ENCODE measurements at regions not wholly inside any gene's neighbourhood (a gene's known extent, or its start where the extent isn't known, plus 50 kb on each side); places are given as distances from the start of the nearest gene placed in this dataset.

DNA sequence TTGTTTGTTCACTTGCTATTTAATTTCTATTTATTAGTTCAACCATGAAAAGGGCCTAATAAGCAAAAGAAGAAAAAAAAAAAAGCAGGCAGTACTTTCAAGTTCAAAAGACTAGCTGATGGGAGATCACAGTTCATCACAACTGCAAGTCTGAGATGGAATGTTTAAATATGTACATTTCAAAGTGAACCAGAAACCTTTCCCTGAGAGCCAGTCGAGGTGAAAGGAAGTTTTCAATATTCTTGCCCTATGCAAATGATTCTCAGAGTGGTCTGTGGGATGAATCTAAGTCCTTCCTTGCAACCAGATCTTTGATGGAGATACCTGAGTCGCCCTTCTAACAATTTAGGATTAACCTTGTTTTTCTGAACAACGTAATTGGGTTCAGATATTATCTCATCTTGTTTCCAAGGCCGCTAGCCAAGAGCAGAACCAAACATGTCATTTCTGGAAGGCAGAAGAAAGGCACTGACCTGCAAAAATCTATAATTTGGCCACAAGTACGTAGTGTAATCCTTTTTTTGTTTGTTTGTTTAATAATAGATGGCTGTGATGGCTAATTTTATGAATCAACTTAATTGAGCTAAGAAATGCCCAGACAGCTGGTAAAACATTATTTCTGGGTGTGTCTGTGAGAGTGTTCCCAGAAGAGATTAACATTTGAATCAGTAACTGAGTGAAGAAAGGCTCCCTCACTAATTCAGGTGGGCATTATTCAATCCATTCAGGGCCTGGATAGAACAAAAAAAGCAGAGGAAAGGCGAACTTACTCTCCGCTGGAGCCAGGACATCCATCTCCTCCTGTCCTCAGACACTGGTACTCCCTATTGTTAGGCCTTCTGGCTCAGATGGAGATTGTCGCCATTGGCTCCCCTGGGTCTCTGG lies 171.1 kb upstream of the TMPO start:
- Histone ChIP-seq H3K27me3 (no peaks in the 10 kb centered on the region), H3K4me1 (no peaks in the 10 kb centered on the region), H3K4me3 (no peak overlapping the region), H3K9me3 (no peaks in the 10 kb centered on the region), H3K27ac (no peak overlapping the region), H3K36me3 (no peaks in the 10 kb centered on the region)
- 72% methylated on average over 8 of the region's 8 CpGs for WGBS, 2 donors
- no peak for TF ChIP-seq POLR2A (IDR thresholded peaks at IDR 0.05)
- TF ChIP-seq, protein P1, sequence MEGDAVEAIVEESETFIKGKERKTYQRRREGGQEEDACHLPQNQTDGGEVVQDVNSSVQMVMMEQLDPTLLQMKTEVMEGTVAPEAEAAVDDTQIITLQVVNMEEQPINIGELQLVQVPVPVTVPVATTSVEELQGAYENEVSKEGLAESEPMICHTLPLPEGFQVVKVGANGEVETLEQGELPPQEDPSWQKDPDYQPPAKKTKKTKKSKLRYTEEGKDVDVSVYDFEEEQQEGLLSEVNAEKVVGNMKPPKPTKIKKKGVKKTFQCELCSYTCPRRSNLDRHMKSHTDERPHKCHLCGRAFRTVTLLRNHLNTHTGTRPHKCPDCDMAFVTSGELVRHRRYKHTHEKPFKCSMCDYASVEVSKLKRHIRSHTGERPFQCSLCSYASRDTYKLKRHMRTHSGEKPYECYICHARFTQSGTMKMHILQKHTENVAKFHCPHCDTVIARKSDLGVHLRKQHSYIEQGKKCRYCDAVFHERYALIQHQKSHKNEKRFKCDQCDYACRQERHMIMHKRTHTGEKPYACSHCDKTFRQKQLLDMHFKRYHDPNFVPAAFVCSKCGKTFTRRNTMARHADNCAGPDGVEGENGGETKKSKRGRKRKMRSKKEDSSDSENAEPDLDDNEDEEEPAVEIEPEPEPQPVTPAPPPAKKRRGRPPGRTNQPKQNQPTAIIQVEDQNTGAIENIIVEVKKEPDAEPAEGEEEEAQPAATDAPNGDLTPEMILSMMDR (IDR thresholded peaks at IDR 0.05): no peak
- no peak for TF ChIP-seq EP300 (IDR thresholded peaks at IDR 0.05)
- no peak for DNase-seq (ENCODE audit: low spot score in 2 of 2)

DNA sequence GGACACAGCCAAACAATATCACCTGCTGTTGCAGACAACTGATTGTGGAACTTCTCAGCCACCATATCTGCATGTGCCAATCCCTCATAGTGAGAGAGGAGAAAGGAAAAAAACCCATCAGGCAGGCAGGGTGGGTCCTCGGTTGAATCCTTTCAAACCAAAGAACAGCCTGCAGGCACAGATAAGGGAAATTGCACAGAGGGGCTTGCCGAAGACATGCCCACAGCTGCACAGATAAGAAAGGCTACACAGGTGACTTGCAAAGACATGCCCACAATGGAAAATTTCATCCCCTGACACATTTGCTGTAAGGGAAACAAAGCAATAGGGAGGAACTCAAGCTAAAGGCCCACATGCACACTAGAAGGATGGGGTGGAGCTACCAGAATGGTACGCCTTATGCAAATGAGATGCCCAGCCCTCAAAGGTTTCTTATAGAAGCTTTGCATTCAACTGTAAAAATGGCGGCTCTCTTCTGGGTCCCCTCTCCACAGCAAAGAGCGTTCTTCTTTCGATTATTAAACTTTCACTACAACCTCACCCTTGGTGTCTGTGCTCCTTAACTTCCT lies 170.0 kb upstream of the TMPO start:
- no peak overlapping the region for H3K4me3 ChIP-seq
- no peaks in the 10 kb centered on the region for H3K9me3 ChIP-seq
- 94 to 96% methylated on average over 6 of the region's 6 CpGs for WGBS, 2 donors
- H3K36me3 ChIP-seq: no peaks in the 10 kb centered on the region
- no peaks in the 10 kb centered on the region for H3K27me3 ChIP-seq
- no peak for DNase-seq (ENCODE audit: low spot score in 2 of 2)
- no peak overlapping the region for H3K27ac ChIP-seq
- H3K4me1 ChIP-seq: no peaks in the 10 kb centered on the region
- TF ChIP-seq POLR2A (IDR thresholded peaks at IDR 0.05) (no peak), EP300 (IDR thresholded peaks at IDR 0.05) (no peak)
- TF ChIP-seq, protein P1 (IDR thresholded peaks at IDR 0.05): no peak

GRCh38 chr12:98351089-98351488 lies 164.3 kb upstream of the TMPO start:
- no peaks in the 10 kb centered on the region for H3K4me1 ChIP-seq
- TF ChIP-seq EP300 (IDR thresholded peaks at IDR 0.05): no peak
- no peaks in the 10 kb centered on the region for H3K36me3 ChIP-seq
- no peaks in the 10 kb centered on the region for H3K27me3 ChIP-seq
- WGBS, 2 donors: 77 to 86% methylated on average over 6 of the region's 6 CpGs
- no peaks in the 10 kb centered on the region for H3K9me3 ChIP-seq
- DNase-seq (ENCODE audit: low spot score in 2 of 2): no peak
- H3K27ac ChIP-seq: no peak overlapping the region
- H3K4me3 ChIP-seq: no peak overlapping the region

DNA sequence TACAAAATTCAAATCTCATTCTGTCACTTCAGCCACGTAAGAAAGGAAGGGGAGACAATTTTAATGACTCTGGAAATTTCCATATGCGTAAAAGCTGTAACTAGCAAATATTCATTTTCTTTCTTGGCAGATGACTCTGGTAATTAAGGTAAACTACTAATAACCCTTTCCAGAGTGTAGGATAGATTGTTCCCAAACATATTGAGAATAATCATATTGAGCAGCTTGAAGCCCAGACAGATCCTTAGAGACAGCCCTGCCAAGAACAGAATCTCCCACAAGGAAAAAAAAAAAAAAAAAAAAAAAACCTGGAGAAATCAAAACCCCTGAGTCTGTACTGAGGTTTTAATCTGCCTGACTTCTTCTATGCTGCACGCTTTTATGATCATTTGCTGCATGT lies 163.6 kb upstream of the TMPO start:
- Histone ChIP-seq H3K4me3 (no peak overlapping the region), H3K9me3 (no peaks in the 10 kb centered on the region), H3K4me1 (no peaks in the 10 kb centered on the region), H3K27ac (no peak overlapping the region), H3K36me3 (no peaks in the 10 kb centered on the region), H3K27me3 (no peaks in the 10 kb centered on the region)
- DNase-seq (ENCODE audit: low spot score in 2 of 2): no peak
- TF ChIP-seq, protein P1 (IDR thresholded peaks at IDR 0.05): no peak
- TF ChIP-seq EP300 (IDR thresholded peaks at IDR 0.05) (no peak), POLR2A (IDR thresholded peaks at IDR 0.05) (no peak)
- 89 to 90% methylated on average over 3 of the region's 3 CpGs for WGBS, 2 donors

DNA sequence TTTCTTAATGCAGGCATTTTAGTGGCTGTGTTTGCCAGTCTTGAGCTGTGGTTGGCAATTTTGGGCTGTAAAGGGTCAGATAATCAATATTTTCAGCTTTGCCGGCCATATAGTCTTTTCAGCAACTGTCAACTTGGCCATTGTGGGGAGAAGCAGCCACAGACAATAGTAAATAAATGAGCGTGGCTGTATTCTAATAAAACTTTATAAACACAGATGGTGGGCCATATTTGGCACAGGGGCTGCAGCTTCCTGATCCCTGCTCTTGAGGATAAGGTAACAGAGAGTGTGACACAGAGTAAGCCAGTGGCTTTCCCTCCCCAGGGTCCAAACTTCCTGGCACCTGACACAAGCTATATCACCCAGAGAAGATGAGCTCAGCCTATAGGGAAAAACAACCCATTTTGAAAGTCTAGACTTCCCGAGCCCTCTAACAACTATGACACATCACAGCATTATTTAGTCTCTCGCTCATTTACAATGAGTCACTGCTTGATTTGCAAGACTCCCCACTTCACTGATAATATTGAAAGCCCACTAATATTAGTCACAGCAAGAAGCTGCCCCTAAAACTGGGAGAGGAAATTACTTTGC lies 163.1 kb upstream of the TMPO start:
- Histone ChIP-seq H3K4me1 (no peaks in the 10 kb centered on the region), H3K27me3 (no peaks in the 10 kb centered on the region), H3K36me3 (no peaks in the 10 kb centered on the region), H3K27ac (no peak overlapping the region), H3K9me3 (no peaks in the 10 kb centered on the region), H3K4me3 (no peak overlapping the region)
- TF ChIP-seq EP300 (IDR thresholded peaks at IDR 0.05) (no peak), POLR2A (IDR thresholded peaks at IDR 0.05) (no peak)
- TF ChIP-seq, protein P1 (IDR thresholded peaks at IDR 0.05): no peak
- 52 to 56% methylated on average over 4 of the region's 4 CpGs for WGBS, 2 donors
- no peak for DNase-seq (ENCODE audit: low spot score in 2 of 2)

Data from tibial nerve (tissue), 4 donors.